Right lobe of liver (tissue), 6 donors: ENCODE measurements at regions not wholly inside any gene's neighbourhood (a gene's known extent, or its start where the extent isn't known, plus 50 kb on each side); places are given as distances from the start of the nearest gene placed in this dataset.

ENCODE experiments used
- ATAC-seq, 4 donors: fragments of 200-7000 bp; cut with Tn5 transposase; one replicate each; pipeline ENCODE4 v1.9.1; 2020; ENCODE audit warnings: mild to moderate bottlenecking in 4 of 4, moderate library complexity in 4 of 4
- DNase-seq, 3 donors: peaks; one replicate each; pipeline ENCODE4 v3.0.0-alpha.2; 2020
- H3K27ac ChIP-seq, 3 donors: fragments of 200-600 bp; one replicate each; pipeline ENCODE4 v1.8.0; 2022
- H3K27me3 ChIP-seq, 2 donors: fragments of 200-600 bp; one replicate each; pipeline ENCODE4 v1.8.0; 2022
- H3K36me3 ChIP-seq, 4 donors: fragments of 200-600 bp; sonication (generic) in 1 of 4; one replicate each; pipeline versions ENCODE4 v1.5.1 to v1.8.0; 2017 to 2022; ENCODE audit warnings: control low read depth in 1 of 4
- H3K4me1 ChIP-seq, 4 donors: fragments of 200-600 bp; sonication (generic) in 1 of 4; one replicate each; pipeline versions ENCODE4 v1.5.1 to v1.8.0; 2017 to 2022; ENCODE audit warnings: control low read depth in 1 of 4
- H3K4me3 ChIP-seq, 3 donors: fragments of 200-600 bp; one replicate each; pipeline ENCODE4 v1.8.0; 2022
- H3K9me3 ChIP-seq, 4 donors: fragments of 200-600 bp; sonication (generic) in 1 of 4; one replicate each; pipeline versions ENCODE4 v1.5.1 to v1.8.0; 2017 to 2022; ENCODE audit warnings: control low read depth in 1 of 4
- CTCF ChIP-seq, 4 donors: fragments of 200-600 bp in 3 of 4; fragments of 450-650 bp in 1 of 4; IDR thresholded peaks; one replicate each; pipeline versions ENCODE4 v1.5.1 to v1.8.0; 2016 to 2022; ENCODE audit warnings: antibody characterized with exemption in 4 of 4, mild to moderate bottlenecking in 2 of 4
- POLR2A ChIP-seq: fragments of 450-650 bp; IDR thresholded peaks from one replicate; pipeline ENCODE4 v1.6.1; 2017; ENCODE audit warnings: antibody characterized with exemption, mild to moderate bottlenecking
- WGBS: methylation state at CpG from one replicate; pipeline ENCODE4 v1.1.6; 2018; ENCODE audit warnings: low coverage, low lambda C conversion rate; ENCODE audit not compliant: insufficient coverage; ENCODE audit errors: missing lambda C conversion rate; 5-methylcytosine and 5-hydroxymethylcytosine counted together
- intact Hi-C, 2 donors: fragments of 100-400 bp; cut with DNase I; formaldehyde crosslinking; loops; one replicate each; pipeline versions ENCODE4 v1.11.2 to v1.14.1; 2022
- donor health status: DM: no; HTN: yes; CAD: no.
- donor health status: DM: no; HTN: no; CAD: no.
- donor health status: DM: no; HTN: no; CAD: no.
- donor health status: DM: no; HTN: yes; CAD: no.
- donor health status: DM: no; HTN: yes; CAD: no.

- Histone ChIP-seq H3K27ac (no peak overlapping the region), H3K36me3 (no peaks in the 10 kb centered on the region), H3K27me3 (no peaks in the 10 kb centered on the region), H3K4me3 (no peak overlapping the region), H3K4me1 (no peaks in the 10 kb centered on the region), H3K9me3 (no peaks in the 10 kb centered on the region)
- TF ChIP-seq CTCF (IDR thresholded peaks at IDR 0.05): no peak
- TF ChIP-seq POLR2A: no peak
- intact Hi-C loops: no loop called here
- WGBS: 64% methylated on average over 3 of the region's 3 CpGs
- ATAC-seq (no peak), DNase-seq (no peak)
Observed at GRCh38 chr20:40100261-40100660, 588.8 kb downstream of the MAFB start.

GRCh38 chr20:40090236-40090635 lies 598.8 kb downstream of the MAFB start:
- H3K27ac ChIP-seq: no peak overlapping the region
- DNase-seq: no peak

DNA sequence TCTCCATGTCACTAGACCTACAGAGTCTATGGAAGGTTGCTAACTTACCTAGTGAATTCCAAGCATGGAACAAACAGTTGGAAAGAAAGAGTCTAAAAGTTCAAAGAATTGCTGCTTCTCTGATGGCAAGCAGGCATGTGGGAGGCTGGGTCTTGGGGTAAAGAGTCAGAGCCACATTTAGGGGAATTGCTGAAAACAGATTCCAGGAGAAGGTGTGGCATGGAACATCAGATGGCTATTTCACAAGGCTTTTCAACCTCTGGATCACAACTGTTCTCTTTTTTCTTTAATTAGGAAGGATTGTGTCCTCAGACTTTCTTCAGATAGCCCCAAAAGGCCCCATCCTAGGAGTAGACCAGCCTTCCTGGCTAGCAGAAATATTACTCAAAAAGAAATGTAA lies 601.5 kb downstream of the MAFB start:
- no peak for TF ChIP-seq POLR2A
- no peak for TF ChIP-seq CTCF (IDR thresholded peaks at IDR 0.05)
- intact Hi-C loops: no loop called here
- DNase-seq (no peak), ATAC-seq (no peak)
- Histone ChIP-seq H3K4me1 (no peaks in the 10 kb centered on the region), H3K4me3 (no peak overlapping the region), H3K9me3 (no peaks in the 10 kb centered on the region), H3K27me3 (no peaks in the 10 kb centered on the region), H3K27ac (no peak overlapping the region), H3K36me3 (no peaks in the 10 kb centered on the region)

More at GRCh38 chr20:40090236-40090635, 598.8 kb downstream of the MAFB start:
- TF ChIP-seq CTCF (IDR thresholded peaks at IDR 0.05) (no peak), POLR2A (no peak)
- H3K27me3 ChIP-seq: no peaks in the 10 kb centered on the region
- no peaks in the 10 kb centered on the region for H3K9me3 ChIP-seq
- 68% methylated on average over 2 of the region's 2 CpGs for WGBS
- intact Hi-C loops: no loop called here
- peak in 1 of 4 donors; percentile 32 for ATAC-seq
- no peak overlapping the region for H3K4me3 ChIP-seq
- H3K36me3 ChIP-seq: no peaks in the 10 kb centered on the region
- H3K4me1 ChIP-seq: no peaks in the 10 kb centered on the region

DNA sequence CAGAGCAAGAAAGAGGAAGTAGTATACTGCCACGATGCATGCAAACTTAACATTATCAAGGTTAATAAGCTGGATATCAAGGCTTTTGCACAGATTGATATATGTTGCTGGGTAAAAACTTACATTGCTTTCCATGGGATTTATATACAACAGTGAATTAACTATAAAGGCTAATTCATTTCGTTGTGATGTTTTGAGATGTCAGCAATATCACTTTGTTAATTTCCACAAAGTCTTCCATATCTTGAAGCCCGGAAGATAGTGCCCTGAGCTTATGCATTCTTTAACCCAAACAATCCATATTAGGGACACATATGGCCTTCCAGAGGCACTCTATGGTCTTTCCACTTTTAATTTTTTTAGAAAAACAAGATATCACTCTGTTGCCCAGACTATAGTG lies 603.5 kb downstream of the MAFB start:
- ATAC-seq (no peak), DNase-seq (no peak)
- no peak overlapping the region for H3K27ac ChIP-seq
- intact Hi-C loops: no loop called here
- no peak overlapping the region for H3K4me3 ChIP-seq
- TF ChIP-seq CTCF (IDR thresholded peaks at IDR 0.05) (no peak), POLR2A (no peak)
- H3K4me1 ChIP-seq: no peaks in the 10 kb centered on the region
- H3K27me3 ChIP-seq: no peaks in the 10 kb centered on the region
- no peaks in the 10 kb centered on the region for H3K9me3 ChIP-seq
- H3K36me3 ChIP-seq: no peaks in the 10 kb centered on the region
- 62% methylated on average over 3 of the region's 3 CpGs for WGBS

GRCh38 chr20:40082436-40082835 lies 606.6 kb downstream of the MAFB start:
- H3K9me3 ChIP-seq: no peaks in the 10 kb centered on the region
- DNase-seq (no peak), ATAC-seq (no peak)
- no peaks in the 10 kb centered on the region for H3K36me3 ChIP-seq
- H3K27ac ChIP-seq: no peak overlapping the region
- no peaks in the 10 kb centered on the region for H3K4me1 ChIP-seq
- TF ChIP-seq CTCF (IDR thresholded peaks at IDR 0.05): no peak
- no peak for TF ChIP-seq POLR2A
- intact Hi-C loops: no loop called here
- no peaks in the 10 kb centered on the region for H3K27me3 ChIP-seq
- WGBS: 69% methylated on average over 3 of the region's 3 CpGs
- H3K4me3 ChIP-seq: no peak overlapping the region
